GM13977 (cell line): ENCODE measurements at regions not wholly inside any gene's neighbourhood (a gene's known extent, or its start where the extent isn't known, plus 50 kb on each side); places are given as distances from the start of the nearest gene placed in this dataset.
"Not testable (repeated sequence)": the region's sequence is repeated elsewhere in the genome, so short reads cannot be mapped to it uniquely, and the experiment has no call there.

Experiments
- DNase-seq: peaks from one replicate; pipeline ENCODE4 v3.0.0; 2012; ENCODE audit warnings: low spot score
- CTCF ChIP-seq: IDR thresholded peaks from 2 replicates; pipeline ENCODE4 v1.5.1; 2012; ENCODE audit warnings: mild to moderate bottlenecking, control low read depth; ENCODE audit not compliant: insufficient read depth; ENCODE audit errors: extremely low read depth, missing control alignments
- in situ Hi-C: fragments of 300-500 bp; cut with MboI; formaldehyde crosslinking; loops from one replicate; pipeline ENCODE4 v1.12.0; 2022; ENCODE audit warnings: low sequenced_read_pairs, low pct_unique_long_range_greater_than_20kb, mixed read lengths, inconsistent platforms; ENCODE audit not compliant: unreplicated experiment

DNA sequence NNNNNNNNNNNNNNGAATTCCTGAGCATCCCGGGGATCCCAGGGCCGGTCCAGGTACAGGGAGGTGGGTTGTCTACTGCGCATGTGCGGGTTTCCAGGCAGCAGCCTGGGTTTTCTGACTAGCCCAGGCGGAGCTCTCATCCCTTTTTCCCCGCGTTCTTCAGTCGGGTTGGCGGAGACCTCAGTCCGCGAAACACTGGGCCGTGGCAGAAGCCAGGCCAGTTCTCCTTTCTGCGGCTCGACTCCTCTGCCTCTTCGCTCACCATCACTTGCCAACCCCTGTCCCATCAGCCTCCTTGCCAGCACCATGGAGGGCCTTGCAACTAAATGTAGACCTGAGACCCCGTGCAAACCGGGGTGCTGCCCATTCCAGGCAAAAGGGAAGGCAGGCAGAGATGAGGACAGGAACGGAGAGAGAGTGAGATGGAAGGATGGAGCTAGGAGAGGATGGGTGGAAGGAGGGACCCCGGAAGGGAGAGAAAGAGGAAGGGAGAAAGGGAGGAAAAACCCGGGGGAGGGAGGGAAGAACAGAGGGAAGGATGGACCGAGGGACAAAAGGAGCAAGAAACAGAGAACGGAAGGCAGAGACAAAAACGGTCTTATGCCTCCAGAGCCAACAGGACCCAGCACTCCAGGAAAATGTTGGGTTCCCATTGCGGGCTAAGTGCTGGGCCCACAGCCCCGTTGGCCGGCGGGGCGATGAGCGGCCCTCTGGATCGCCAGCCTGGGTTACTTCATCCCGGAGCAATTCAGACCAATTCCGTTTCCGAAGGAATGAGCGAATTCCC lies 445.4 kb upstream of the DEFB115 start:
- TF ChIP-seq CTCF, result no peak
- DNase-seq, result peak; percentile 47
- in situ Hi-C loops, result no loop called here

- in situ Hi-C loops, result no loop called here
- no peak for TF ChIP-seq CTCF
- DNase-seq, result peak; percentile 40
These were observed 444.6 kb upstream of the DEFB115 start for GRCh38 chr20:30812739-30813411.

DNA sequence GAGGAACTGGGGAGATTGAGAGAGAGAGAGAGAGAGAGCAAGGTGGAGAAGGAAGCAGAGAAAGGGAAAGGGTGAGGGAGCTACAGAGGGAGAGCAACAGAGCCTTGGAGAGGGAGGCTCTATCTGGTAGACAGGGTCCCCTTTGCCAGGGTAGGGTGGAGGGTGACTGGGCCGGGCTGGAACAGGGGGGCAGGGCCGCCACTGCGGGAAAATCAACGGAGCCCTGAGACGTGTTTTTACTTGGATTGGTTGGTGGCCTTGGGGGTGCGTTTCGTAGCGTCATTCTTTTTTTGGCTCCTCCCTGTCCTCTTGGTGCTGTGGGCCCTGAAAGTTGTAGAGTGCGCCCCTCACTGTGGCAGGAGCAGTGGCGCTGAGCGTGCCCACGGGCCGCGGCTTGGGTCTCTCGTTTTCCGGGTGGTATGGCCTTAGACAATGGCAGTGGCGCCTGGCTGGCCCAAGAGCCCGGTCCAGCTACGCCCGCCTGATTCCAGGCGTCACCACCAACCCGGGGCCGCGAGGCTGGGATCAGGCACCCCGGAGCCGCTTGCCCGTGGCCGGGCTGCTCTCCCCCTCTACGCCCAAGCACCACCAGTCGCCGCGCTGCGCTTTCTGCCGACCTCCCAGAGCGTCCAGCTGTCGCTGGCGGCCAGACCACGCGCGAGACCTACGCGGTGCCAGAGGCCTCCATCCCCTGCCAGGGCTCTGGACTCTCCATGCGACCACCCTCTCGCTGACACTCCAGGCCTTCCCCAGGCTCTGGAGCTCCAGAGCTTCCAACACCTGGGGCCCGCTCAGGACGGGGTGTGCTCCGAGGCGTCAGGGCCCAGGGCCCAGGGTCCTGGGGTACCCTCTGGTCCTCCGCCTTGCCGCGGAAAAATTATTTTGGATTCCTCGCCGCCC lies 443.8 kb upstream of the DEFB115 start:
- peak; percentile 36 for DNase-seq
- in situ Hi-C loops, result not testable (repeated sequence)

- DNase-seq, in situ Hi-C loops: not testable (repeated sequence)
These were observed 443.2 kb upstream of the DEFB115 start for GRCh38 chr20:30814312-30814639.

GRCh38 chr20:30815027-30815576 lies 442.4 kb upstream of the DEFB115 start:
- in situ Hi-C loops, result not testable (repeated sequence)
- peak; percentile 40 for DNase-seq

DNA sequence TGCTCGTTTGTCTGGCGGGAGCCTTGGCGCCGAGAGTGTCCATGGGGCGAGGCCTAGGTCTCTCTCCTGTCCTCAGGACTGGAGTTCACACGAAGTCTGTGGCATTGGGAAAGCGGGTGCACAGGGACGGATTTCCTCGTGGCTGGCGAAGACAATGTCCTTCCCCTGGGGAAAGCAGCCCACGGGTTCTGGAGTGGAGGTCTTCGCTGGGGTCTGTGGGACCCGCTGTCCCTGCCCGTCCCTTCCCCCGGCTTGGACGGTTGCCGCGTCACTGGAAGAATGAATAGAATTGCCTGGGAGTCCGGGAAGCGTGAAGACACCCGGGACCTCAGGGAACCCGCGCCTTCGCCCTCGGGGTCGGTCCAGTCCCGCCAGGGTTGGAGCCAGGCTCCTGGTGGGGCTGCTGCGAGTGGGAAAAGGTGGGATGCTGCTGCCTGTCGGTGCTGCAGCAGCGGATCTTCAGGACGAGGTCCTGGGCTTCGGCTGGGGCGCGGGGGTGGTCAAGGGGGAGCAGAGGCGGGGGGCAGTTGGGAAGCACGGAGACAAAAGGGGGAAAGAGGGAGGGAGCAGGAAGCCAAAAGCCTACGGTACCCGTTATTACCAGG lies 441.8 kb upstream of the DEFB115 start:
- no peak for TF ChIP-seq CTCF
- in situ Hi-C loops, result no loop called here
- peak; percentile 37 for DNase-seq

GRCh38 chr20:30816182-30816645 lies 441.2 kb upstream of the DEFB115 start:
- DNase-seq, result no peak
- TF ChIP-seq CTCF, result no peak
- in situ Hi-C loops, result no loop called here

DNA sequence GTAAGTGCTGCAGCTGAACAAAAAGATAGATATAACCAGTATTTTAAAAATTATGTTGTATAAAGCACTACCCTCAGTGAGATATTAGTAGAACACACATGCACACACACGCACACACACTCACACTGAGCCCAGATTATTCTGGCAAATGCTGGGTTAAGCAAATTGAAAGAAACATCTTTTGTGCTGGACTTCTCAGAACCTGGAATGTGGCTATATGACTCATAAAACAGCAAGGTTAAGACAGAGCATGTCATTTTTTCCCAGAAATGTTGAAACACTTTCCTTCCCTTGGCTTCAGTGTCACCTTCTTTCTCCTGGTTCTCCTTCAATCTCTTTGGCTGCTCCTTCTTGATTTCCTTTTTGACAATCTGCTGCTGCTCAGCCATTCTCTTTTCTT lies 435.8 kb upstream of the DEFB115 start:
- in situ Hi-C loops, DNase-seq: not testable (repeated sequence)

- in situ Hi-C loops, DNase-seq: not testable (repeated sequence)
These were observed 432.8 kb upstream of the DEFB115 start for GRCh38 chr20:30824666-30825065.

DNA sequence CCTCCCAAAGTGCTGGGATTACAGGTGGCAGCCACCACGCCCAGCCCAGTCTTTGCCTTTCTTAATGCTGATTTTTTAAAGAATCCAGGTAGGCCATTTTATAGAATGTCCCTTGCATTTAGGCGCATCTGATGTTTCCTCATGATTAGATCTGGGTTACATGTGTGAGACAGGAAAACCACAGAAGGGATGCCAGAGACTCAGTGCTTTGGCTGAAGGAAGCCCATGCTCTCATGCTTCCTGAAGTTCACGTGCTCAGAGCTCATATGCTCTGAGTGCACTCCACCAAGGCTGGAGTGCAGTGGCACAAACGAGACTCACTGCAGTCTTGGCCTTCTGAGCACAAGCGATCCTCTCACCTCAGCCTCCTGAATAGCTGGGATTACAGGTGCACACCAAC lies 411.5 kb upstream of the DEFB115 start:
- DNase-seq, in situ Hi-C loops: not testable (repeated sequence)

DNA sequence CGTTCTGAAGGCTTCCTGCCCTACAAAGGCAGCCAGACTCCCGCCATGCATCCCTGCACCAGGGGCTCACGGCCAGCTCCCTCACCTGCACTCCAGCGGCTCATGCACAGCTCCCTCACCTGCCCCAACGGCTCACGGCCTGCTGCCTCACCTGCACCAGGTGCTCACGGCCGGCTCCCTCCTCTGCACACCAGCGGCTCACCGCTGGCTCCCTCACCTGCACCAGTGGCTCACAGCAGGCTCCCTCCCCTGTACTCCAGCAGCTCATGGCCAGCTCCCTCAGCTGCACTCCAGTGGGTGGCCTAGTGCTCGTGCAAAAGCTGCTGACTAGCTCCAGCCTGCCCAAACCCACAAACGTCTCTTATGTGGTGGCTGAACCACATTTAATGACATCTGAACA lies 389.2 kb upstream of the DEFB115 start:
- in situ Hi-C loops, DNase-seq: not testable (repeated sequence)

DNA sequence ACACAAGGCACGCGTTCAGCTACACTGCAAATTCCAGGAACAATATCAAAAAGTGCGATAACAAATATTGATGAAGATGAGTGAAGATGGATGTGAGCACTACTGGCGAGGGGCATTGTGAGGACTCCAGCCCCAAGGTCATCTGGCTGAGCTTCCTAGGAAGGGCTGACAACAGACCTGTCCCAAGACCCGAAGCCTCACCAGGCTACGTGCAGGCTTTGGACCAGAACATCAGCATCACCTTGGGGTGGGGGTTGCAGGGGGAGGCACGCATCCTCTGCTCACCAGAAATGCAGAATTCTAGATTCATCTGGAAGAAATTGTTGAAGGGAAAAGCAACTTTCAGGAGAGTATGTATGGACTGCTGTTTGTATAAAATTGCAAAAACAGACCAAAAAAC lies 386.3 kb upstream of the DEFB115 start:
- in situ Hi-C loops, DNase-seq: not testable (repeated sequence)
